ENCODE measurements at regions not wholly inside any gene's neighbourhood (a gene's known extent, or its start where the extent isn't known, plus 50 kb on each side); places are given as distances from the start of the nearest gene placed in this dataset.

GRCh38 chr5:89520771-89521170 is 637.8 kb upstream of the MEF2C start:
- no peak for DNase-seq

- no peak for DNase-seq
These were observed 630.5 kb upstream of the MEF2C start for GRCh38 chr5:89513299-89514044.

- DNase-seq = no peak
These were observed 621.1 kb upstream of the MEF2C start for GRCh38 chr5:89504051-89504450.

GRCh38 chr5:89499787-89500186 is 616.8 kb upstream of the MEF2C start:
- DNase-seq = peak; percentile 29

GRCh38 chr5:89498699-89499098 is 615.7 kb upstream of the MEF2C start:
- DNase-seq = no peak

GRCh38 chr5:89493414-89493813 is 610.4 kb upstream of the MEF2C start:
- no peak for DNase-seq

- DNase-seq = no peak
These were observed 602.0 kb upstream of the MEF2C start for GRCh38 chr5:89484962-89485361.

- DNase-seq = no peak
These were observed 597.5 kb upstream of the MEF2C start for GRCh38 chr5:89480406-89481007.

- no peak for DNase-seq
These were observed 595.9 kb upstream of the MEF2C start for GRCh38 chr5:89478851-89479250.

GRCh38 chr5:89473196-89473595 is 590.2 kb upstream of the MEF2C start:
- no peak for DNase-seq

- DNase-seq = no peak
These were observed 588.6 kb upstream of the MEF2C start for GRCh38 chr5:89471541-89471940.

- DNase-seq = no peak
These were observed 588.1 kb upstream of the MEF2C start for GRCh38 chr5:89471115-89471514.

- DNase-seq = no peak
These were observed 587.7 kb upstream of the MEF2C start for GRCh38 chr5:89470658-89471057.

GRCh38 chr5:89458332-89458656 is 575.3 kb upstream of the MEF2C start:
- no peak for DNase-seq

- no peak for DNase-seq
These were observed 574.7 kb upstream of the MEF2C start for GRCh38 chr5:89457411-89458331.

- no peak for DNase-seq
These were observed 569.1 kb upstream of the MEF2C start for GRCh38 chr5:89452081-89452480.

GRCh38 chr5:89451263-89451662 is 568.3 kb upstream of the MEF2C start:
- DNase-seq = no peak

- no peak for DNase-seq
These were observed 567.2 kb upstream of the MEF2C start for GRCh38 chr5:89450149-89450538.

GRCh38 chr5:89449392-89450148 is 566.6 kb upstream of the MEF2C start:
- DNase-seq = no peak

GRCh38 chr5:89447027-89447426 is 564.0 kb upstream of the MEF2C start:
- no peak for DNase-seq

GRCh38 chr5:89445106-89445745 is 562.2 kb upstream of the MEF2C start:
- no peak for DNase-seq

- no peak for DNase-seq
These were observed 561.1 kb upstream of the MEF2C start for GRCh38 chr5:89444088-89444487.

- DNase-seq = no peak
These were observed 560.5 kb upstream of the MEF2C start for GRCh38 chr5:89443508-89443907.
